ENCODE measurements at regions not wholly inside any gene's neighbourhood (a gene's known extent, or its start where the extent isn't known, plus 50 kb on each side); places are given as distances from the start of the nearest gene placed in this dataset.
"Not testable (repeated sequence)": the region's sequence is repeated elsewhere in the genome, so short reads cannot be mapped to it uniquely, and the experiment has no call there.

DNA sequence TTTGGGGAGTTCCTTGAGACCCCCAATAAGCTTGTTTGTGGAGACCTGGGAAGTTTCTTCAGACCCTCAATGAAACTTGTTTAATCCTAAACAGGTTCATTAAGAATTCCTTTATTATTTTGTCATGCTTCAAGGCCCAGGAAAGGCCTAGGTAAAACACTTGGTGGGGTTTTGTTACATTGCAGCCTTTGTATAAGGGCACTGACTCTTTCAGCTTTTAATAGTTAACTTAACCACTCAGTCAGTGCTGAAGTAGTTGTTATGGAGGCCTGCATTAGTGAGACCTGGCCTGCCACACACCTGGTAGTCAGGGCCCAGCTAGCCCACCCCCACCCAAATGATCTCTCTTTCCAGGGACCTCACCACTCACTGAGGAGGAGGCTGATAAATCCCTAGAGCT lies 103.7 kb downstream of the FCRL5 start (continued):
- TF ChIP-seq, protein P1, sequence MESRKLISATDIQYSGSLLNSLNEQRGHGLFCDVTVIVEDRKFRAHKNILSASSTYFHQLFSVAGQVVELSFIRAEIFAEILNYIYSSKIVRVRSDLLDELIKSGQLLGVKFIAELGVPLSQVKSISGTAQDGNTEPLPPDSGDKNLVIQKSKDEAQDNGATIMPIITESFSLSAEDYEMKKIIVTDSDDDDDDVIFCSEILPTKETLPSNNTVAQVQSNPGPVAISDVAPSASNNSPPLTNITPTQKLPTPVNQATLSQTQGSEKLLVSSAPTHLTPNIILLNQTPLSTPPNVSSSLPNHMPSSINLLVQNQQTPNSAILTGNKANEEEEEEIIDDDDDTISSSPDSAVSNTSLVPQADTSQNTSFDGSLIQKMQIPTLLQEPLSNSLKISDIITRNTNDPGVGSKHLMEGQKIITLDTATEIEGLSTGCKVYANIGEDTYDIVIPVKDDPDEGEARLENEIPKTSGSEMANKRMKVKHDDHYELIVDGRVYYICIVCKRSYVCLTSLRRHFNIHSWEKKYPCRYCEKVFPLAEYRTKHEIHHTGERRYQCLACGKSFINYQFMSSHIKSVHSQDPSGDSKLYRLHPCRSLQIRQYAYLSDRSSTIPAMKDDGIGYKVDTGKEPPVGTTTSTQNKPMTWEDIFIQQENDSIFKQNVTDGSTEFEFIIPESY (IDR thresholded peaks at IDR 0.05; ENCODE audit: extremely low read depth, insufficient replicate concordance, low read length), result no peak
- TF ChIP-seq EGR1 (IDR thresholded peaks at IDR 0.05; ENCODE audit: low read depth), result no peak
- no peak for TF ChIP-seq RAD21 (IDR thresholded peaks at IDR 0.05; ENCODE audit: low read depth)
- no peak for TF ChIP-seq POLR2A (IDR thresholded peaks at IDR 0.05; ENCODE audit: borderline replicate concordance, extremely low read depth, insufficient read depth, insufficient read length)

DNA sequence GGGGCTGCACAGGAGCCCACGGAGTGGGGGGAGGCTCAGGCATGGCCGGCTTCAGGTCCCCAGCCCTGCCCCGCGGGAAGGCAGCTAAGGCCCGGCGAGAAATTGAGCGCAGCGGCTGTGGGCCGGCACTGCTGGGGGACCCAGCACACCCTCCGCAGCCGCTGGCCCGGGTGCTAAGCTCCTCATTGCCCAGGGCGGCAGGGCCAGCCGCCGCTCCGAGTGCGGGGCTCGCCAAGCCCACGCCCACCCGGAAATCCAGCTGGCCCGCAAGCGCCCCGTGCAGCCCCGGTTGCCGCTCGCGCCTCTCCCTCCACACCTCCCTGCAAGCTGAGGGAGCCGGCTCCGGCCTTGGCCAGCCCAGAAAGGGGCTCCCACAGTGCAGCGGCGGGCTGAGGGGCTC lies 106.0 kb downstream of the FCRL5 start:
- H3K79me2 ChIP-seq (ENCODE audit: insufficient read depth, low read length); BruUV-seq (replicated peaks); RAD21 ChIA-PET (ENCODE audit: low non-redundant PET in 1 of 2, low total read pairs in 2 of 2, uncharacterized antibody in 2 of 2, unreplicated experiment in 2 of 2); H2AFZ ChIP-seq (ENCODE audit: low read depth, low read length, poor library complexity, severe bottlenecking); H3K27me3 ChIP-seq (ENCODE audit: insufficient read depth, low read length); H3K4me3 ChIP-seq (replicated peaks in 1 of 2; ENCODE audit: low read depth in 1 of 2, low read length in 2 of 2); H3K4me2 ChIP-seq (ENCODE audit: low read length); DNase-seq (ENCODE audit: low read depth, low spot score); H3K36me3 ChIP-seq (ENCODE audit: control insufficient read depth in 1 of 2, insufficient read depth in 2 of 2, low read length in 2 of 2); intact Hi-C loops (cut with micrococcal nuclease); H3K9me3 ChIP-seq (ENCODE audit: control insufficient read depth in 1 of 2, insufficient read depth in 1 of 2, low read depth in 1 of 2, low read length in 2 of 2); H3K9ac ChIP-seq (ENCODE audit: low read length); CTCF ChIA-PET; H3K9me2 ChIP-seq (ENCODE audit: insufficient read depth); POLR2A ChIA-PET; H3K27ac ChIP-seq (ENCODE audit: low read depth, low read length); H3K4me1 ChIP-seq (ENCODE audit: control insufficient read depth in 1 of 2, insufficient read depth in 2 of 2, low read length in 2 of 2); H4K20me1 ChIP-seq (ENCODE audit: insufficient read depth); ATAC-seq: not testable (repeated sequence)

DNA sequence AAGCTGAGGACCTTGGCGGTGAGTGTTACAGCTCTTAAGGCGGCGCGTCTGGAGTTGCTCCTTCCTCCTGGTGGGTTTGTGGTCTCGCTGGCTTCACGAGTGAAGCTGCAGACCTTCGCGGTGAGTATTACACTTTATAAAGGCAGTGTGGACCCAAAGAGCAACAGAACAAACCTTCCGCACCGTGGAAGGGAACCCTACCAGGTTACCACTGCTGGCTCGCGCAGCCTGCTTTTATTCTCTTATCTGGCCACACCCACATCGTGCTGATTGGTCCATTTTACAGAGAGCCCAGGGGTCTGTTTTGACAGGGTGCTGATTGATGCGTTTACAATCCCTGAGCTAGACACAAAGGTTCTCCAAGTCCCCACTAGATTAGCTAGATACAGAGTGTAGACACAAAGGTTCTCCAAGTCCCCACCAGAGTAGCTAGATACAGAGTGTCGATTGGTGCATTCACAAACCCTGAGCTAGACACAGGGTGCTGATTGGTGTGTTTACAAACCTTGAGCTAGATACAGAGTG lies 106.6 kb downstream of the FCRL5 start:
- H4K20me1 ChIP-seq (ENCODE audit: insufficient read depth); H3K4me2 ChIP-seq (ENCODE audit: low read length); H3K27ac ChIP-seq (ENCODE audit: low read depth, low read length); H3K4me1 ChIP-seq (ENCODE audit: control insufficient read depth in 1 of 2, insufficient read depth in 2 of 2, low read length in 2 of 2); RAD21 ChIA-PET (ENCODE audit: low non-redundant PET in 1 of 2, low total read pairs in 2 of 2, uncharacterized antibody in 2 of 2, unreplicated experiment in 2 of 2); POLR2A ChIA-PET; DNase-seq (ENCODE audit: low read depth, low spot score); H3K4me3 ChIP-seq (replicated peaks in 1 of 2; ENCODE audit: low read depth in 1 of 2, low read length in 2 of 2); ATAC-seq; H3K36me3 ChIP-seq (ENCODE audit: control insufficient read depth in 1 of 2, insufficient read depth in 2 of 2, low read length in 2 of 2); BruUV-seq (replicated peaks); intact Hi-C loops (cut with micrococcal nuclease); H3K9ac ChIP-seq (ENCODE audit: low read length); CTCF ChIA-PET; H3K9me2 ChIP-seq (ENCODE audit: insufficient read depth); H3K9me3 ChIP-seq (ENCODE audit: control insufficient read depth in 1 of 2, insufficient read depth in 1 of 2, low read depth in 1 of 2, low read length in 2 of 2); H2AFZ ChIP-seq (ENCODE audit: low read depth, low read length, poor library complexity, severe bottlenecking); H3K27me3 ChIP-seq (ENCODE audit: insufficient read depth, low read length); H3K79me2 ChIP-seq (ENCODE audit: insufficient read depth, low read length): not testable (repeated sequence)
